GM19468 (cell line): ENCODE measurements at regions not wholly inside any gene's neighbourhood (a gene's known extent, or its start where the extent isn't known, plus 50 kb on each side); places are given as distances from the start of the nearest gene placed in this dataset.
"Not testable (repeated sequence)": the region's sequence is repeated elsewhere in the genome, so short reads cannot be mapped to it uniquely, and the experiment has no call there.

Source experiments
- ATAC-seq: cut with Tn5 transposase; IDR thresholded peaks from one replicate; pipeline ENCODE4 v1.9.1; 2021; ENCODE audit warnings: mild to moderate bottlenecking, moderate library complexity, moderate number of reproducible peaks; ENCODE audit not compliant: unreplicated experiment; ENCODE audit errors: extremely low read depth

DNA sequence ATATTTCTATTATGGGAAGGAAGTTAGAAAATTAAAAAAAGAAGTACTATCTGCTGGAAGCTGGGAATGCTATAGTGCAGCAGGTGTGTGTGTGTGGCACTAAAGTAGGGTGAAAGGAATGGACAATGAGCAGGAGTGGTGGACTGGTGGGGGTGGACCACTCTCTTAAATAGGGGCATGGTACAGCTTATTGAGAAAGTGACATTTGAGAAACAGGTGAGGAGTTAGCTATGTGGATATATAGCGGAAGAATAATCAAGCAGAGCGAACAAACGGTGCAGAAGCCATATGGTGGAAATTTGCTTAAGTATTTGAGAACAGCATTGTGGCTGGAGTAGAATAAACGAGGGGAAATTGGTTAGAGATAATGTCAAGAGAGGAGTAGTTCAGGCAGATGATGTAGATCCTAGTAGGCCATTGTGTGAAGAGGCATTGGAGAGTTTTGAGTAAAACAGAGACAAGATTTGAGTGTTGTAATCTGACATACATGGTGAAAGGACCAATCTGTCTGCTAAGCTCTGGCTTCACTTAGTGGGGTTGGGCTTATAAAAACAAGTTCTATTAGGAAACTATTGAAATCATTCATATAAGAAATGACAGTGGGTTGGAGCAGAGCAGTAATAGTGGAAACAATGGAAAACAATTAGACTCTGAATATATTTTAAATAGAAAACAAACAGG, 149.2 kb upstream of the SYT10 start:
- no peak for ATAC-seq

DNA sequence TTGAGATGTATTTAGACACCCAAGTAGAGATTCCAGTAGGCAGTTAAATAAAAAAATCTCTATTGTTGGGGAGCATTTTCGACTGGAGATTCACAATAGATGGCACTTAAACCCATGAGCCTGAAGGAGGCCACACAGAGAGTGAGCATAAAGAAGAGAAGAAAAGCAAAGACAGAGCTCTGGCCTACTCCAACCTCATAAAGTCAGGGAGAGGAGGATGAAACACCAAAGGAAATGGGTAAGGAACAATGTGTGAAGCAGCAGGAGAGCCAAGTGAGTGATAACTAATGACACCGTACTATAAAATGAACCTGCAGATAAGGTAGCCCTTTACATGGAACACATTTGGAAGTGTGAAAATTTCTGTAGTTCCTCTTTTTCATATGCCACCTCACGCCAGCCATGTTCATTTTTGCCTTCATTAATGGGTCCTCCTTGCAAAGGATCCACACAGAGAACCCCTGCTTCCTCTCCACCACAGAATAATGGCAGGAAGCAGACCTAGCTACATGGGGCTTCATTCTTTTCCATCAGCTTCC, 150.0 kb upstream of the SYT10 start:
- ATAC-seq: no peak

DNA sequence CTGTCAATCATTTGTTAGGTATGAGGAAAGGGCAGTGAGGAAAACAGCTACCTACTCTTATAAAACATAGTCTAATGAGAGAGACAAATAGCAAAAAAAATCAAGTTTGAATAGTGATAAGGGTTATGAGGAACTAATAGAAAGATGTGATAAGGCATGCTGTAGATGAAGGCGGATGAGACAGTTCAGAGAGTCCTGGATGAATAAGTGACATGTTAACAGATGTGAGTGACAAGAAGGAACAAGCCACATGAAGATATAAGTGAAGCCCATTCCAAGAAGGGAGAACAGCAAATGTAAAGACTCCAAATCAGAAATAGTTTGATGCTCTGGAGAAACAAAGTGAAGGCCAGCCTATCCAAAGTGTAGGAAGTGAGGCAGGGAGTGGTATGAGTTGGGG, 154.1 kb upstream of the SYT10 start:
- ATAC-seq: no peak

DNA sequence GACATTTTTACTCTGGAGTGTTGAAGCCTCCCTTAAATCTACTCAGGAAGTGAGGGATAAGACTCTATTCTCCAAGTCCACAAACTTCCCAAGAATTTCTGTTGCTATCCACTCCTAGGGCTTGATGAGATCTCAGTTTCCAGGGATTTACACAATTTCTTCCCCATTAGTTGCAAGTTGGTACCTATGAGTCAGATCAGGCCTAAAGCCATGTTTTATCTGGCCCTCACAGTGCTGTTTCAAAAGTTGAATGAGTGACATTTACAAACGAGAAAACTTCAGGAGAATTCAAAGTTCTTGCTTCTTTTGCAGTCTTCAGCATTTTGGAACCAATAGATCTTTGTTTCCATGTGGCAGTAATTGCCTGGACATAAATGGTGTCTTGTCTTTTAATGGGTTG, 156.4 kb upstream of the SYT10 start:
- ATAC-seq: no peak

DNA sequence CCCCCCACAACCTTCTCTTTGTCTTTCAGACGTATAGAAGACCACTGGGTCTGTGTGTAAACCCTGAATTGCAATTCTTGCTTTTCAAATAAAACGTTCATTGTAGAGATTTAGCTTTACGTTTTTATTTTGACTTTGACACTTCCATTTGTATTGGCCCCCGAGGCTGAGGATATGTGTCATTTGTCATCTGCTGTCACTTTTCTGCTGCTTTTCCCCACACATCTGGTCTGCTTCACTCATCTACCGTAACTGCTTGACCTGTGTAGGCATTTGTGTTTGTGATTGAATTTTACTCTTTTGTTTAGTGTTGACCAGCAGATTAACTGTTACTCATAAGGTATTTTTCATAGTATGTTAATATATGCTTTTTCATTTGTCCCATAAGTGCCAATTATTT, 157.2 kb upstream of the SYT10 start:
- no peak for ATAC-seq

DNA sequence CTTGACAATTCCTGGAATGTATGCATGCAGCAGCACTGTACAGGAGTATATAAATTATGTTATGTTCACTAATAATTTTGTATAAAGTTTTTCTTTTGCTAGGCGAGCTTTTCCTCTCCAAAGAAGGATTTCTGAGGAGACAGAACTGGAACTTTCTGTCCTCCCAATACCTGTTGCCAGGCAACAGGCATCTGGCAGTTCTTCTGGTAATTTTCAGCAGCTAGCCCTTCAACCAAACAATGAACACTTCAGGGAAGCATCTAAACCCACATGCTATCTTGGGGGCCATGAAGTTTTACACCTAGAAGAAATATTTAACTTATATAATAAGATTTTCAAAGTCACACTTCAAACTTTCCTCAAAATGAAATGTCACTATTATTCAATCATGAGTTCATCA, 162.9 kb upstream of the SYT10 start:
- ATAC-seq: no peak

DNA sequence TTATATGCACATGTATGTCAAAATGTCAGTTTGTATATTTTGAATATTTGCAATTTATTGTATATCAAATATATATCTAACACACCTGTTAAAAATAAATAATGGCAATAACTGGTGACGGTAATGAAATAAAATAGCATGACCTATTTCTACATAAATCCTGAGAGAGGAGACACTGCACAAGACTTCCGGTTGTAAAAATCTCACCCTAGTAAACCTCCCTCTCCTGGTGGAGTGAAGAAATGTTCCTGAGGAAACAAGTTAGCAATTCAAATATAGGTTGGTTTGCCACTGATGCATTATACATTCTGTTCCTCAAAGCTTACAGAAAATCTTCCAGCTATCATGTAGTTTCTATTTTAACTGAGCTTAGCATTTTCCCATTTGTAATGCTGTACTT, 166.1 kb upstream of the SYT10 start:
- peak; percentile 26 for ATAC-seq

DNA sequence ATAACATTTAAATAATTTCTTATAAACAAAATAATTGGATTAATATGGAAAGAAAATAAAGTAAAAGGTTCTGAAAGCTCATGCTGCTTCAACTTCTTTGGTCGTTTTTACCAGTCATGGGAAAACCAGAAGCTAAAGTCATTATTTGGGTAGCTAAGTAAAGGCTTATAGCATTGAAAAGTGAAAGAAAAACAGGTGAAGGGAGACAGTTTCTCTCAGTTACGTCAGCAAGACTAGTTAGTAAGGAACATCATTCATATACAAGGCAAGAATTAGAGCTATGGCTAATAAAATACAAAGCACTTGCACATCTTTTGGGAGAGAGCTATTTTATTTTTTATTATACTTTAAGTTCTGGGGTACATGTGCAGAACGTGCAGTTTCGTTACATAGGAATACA, 170.3 kb upstream of the SYT10 start:
- no peak for ATAC-seq

DNA sequence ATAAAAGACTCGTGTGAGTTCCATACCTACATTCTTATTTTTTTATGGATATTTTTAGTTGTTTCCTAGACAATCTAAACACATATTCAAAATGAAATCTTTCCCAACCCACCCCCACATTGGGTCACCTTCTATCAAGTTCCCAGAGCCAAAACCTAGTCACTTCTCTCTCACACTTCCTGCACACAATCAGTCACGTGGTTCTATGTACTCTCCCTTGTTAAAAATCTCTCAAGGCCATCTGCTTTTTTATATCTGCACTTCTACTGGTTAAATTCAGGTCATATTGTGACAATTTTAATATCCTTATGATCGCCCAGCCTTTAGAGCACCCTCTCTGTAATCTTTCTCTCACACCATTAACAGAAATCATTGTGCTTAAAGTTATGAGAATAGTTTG, 175.0 kb upstream of the SYT10 start:
- no peak for ATAC-seq

DNA sequence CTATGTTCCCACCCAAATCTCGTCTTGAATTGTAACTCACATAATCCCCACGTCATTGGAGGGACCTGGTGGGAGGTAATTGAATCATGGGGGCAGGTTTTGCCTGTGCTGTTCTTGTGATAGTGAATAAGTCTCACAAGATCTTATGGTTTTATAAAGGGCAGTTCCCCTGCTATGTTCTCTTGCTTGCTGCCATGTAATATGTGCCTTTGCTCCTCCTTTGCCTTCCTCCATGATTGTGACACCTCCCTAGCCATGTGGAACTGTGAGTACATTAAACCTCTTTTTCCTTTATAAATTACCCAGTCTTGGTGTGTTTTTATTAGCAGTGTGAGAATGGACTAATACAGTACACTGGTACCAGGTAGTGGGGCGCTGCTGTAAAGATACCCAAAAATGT, 177.6 kb upstream of the SYT10 start:
- ATAC-seq: no peak

DNA sequence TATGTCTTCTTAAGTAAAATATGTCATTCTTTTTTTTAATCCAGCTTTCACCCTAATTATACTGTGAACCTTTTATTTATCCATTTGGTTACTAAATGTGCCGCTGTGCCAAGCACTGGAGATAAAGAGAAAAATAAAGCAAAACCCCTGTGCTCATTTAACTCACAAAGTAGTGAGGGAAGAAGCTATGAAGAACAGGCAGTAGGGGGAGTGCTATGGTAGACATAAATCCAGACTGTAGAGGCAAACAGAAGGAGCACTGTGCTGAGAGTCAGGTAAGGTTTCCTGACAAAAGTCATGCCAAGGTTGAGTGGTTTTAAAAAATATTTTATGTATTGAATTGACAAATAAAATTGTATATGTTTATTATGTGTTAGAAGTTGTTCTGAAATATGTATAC, 188.5 kb upstream of the SYT10 start:
- ATAC-seq: no peak

DNA sequence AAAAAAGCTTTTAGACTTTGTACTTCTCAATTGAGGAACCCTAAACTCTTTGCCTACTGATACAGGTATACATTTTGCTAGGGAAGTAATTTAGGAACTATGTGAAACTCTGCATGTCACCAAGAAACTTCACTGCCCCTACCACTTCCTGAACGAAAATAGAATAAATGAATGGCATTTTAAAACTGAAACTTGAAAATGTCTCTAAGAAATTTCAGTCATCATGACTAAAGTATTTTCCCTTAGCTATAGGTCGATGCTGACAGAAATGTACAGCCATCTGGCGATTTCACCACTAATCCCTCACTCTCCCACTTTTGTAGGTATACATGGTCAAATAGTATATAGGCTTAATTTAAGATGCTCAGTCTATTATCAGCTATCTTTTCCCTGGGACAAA, 194.9 kb upstream of the SYT10 start:
- ATAC-seq: peak; percentile 57

DNA sequence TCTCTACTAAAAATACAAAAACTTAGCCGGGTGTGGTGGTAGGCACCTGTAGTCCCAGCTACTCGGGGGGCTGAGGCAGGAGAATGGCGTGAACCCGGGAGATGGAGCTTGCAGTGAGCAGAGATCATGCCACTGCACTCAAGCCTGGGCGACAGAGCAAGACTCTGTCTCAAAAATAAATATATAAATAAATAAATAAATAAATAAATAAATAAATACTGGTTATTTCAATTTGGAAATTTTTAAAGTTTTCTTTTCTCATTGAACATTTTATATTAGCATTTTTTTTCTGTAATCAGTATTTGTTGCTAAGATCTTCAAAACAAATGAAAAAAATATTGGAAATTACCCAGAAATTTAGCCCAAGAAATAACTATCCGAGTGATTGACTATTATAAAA, 197.3 kb upstream of the SYT10 start:
- ATAC-seq: not testable (repeated sequence)

DNA sequence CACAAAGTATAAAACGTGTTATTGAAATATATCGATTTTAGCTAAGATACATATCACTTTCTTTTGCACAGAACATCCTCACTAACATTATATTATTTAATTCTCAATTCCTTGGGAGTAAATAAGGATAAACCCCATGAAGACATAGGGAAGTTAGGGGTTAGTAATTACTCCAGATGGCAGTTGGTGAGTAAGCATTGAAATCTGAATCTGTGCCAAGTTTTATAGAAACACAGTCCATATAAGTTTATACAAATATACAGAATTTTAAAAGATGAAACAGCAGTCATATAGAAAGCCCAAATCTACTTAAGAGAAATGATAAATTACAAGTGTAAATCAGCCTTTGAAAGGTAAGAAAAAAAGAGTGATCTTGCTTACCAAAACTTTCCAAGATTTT, 200.4 kb upstream of the SYT10 start:
- no peak for ATAC-seq

DNA sequence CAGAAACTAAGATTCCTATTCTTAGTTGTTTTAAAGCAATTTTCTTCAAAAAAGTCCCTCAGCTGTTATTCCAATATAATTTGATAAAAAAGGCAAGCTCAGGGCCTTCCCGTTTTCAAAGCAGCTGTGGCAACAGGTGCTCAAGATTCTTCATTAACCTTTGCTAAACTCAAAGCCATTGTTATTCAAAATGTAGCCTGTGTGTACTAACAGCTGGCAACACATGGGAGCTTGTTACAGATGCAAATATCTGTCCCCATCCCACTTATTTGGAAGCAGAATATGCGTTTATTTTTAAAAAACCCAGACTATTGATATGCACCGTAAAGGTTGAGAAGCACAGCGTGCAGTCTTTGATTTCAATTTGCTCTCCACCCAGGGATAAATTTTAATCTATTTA, 210.4 kb upstream of the SYT10 start:
- ATAC-seq: no peak

DNA sequence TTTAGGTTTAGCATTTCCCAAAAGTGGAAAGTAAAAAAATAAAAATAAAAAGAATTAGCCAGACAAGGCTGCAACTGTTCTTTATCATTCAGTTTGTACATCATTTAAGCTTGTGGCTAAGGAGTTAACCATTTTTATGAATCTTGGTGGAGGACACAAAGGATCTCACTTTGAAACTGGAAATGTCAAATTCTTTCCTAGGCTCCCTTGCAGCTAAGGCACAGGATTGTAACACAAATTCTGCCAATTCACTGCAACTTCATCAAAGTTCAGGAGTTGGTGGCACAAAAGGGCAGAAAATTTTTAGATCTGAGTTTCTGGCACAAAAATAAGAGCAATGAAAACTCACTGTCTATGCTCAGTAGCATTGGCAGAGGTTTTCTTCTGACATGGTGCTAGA, 211.2 kb upstream of the SYT10 start:
- ATAC-seq: no peak

DNA sequence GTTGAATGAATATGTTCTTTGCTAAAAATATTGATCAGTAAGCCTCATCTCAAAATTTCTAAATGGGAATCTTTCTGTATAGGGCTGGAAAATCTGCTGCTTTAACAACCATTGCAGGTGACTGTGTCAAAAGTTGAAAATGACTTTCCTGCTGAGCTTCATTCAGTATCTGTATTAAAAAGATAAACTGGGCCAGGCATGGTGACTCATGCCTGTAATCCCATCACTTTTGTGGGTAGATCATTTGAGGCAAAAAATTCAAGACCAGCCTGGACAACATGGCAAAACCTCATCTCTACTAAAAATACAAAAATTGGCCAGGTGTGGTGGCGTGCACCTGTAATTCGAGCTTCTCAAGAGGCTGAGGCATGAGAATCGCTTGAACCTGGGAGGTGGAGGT, 213.7 kb upstream of the SYT10 start:
- ATAC-seq: no peak

DNA sequence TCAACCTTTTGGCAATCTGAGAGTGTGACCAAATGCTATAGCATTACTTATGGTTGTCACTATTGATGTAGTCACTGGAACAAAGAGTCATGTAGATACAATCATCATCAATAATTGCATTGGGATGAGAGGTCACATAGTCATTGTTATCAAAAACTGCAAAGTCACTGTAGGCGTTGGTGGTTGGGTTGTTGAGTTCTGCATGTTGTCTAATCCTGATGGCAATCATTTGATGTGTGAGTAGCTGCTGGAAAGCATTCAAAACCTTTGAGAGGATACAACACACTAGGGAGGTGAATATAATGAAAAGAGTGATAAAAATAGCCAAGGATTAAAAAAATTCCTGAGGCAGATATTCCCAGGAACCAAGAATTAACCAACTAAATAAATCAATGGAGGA, 214.7 kb upstream of the SYT10 start:
- no peak for ATAC-seq

DNA sequence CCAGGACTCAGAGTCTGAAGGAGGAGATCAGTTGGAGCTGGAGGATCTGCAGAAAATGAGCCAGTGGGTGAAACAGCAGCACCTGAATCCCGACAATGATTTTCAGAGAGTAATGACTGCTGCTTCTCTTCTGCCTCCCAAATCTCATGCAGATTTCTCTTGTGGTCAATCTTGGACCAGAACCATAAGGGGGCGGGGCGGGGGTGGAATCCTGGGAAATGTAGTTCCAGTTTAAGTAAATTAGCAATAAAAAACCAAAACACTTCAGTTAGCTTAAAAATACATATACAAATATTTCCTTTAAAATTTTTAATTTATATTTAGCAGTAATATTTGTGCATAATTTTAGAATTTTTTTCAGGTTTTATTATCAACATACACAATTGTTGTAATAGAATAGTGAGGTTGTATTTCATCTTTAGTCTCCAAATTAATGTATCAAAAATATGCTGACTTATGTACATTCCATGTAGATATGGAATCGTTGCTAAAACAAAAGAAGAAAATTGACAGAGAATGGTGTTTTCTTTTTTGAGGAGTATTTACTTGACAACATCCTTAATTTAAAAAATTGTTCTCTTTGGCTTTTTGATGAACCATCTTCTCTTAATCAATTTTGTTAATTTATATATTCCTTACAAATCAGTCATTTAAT, 223.5 kb upstream of the SYT10 start:
- no peak for ATAC-seq

DNA sequence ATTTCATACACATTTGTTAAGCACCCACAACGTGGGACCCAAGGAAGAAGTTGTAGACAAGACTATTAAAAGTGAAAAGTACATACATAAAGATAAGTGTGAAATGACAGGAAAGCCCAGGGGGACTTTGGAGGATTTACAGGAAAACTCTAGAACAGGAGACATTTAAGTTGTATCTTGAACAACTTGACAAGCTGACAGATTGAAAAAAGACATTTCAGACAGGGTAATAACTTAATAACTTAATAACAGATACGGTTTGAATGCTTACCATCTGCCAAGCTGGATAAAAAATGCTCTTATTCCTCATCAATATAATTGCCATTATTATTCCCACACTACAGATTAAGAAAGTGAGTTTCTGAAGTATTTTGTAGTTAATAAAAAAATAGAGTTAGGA, 229.7 kb upstream of the SYT10 start:
- no peak for ATAC-seq

DNA sequence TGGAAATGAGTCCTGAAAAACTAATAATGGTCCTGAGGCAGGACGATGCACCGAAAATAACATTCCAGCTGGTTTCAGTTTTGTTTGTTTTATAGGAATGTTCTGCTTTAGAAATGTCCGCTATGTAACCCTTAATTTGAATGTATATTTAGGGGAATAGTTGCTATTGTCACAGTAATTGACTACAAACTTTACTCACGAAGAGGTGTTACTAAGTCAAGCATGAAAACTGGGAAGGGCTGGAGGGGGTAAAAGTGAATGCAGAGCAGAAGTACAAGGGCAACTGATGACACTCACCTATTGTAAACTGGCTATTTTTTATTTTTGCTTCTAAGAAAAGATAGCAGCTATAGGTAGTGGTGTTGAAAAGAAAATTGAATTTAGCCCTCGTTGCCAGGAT, 230.7 kb upstream of the SYT10 start:
- ATAC-seq: no peak

DNA sequence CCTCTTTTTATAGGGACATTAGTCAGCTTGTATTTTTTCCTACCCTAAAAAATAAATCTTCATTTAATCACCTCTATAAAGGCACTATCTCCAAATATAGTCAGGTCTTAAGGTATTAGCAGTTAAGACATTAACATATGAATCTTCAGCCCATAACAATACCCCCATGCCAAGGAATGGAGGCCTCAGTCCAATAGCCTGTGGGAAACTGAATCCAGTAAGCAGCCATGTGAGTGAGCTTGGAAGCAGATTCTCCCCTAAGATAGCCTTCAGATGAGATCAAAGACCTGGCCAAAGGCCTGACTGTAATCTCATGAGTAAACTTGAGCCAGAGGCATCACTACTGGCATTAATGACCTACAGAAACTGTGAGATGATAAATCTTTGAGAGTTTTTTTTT, 232.1 kb upstream of the SYT10 start:
- no peak for ATAC-seq
